NOMO-1 (cell line): ENCODE measurements at regions not wholly inside any gene's neighbourhood (a gene's known extent, or its start where the extent isn't known, plus 50 kb on each side); places are given as distances from the start of the nearest gene placed in this dataset.
"Not testable (repeated sequence)": the region's sequence is repeated elsewhere in the genome, so short reads cannot be mapped to it uniquely, and the experiment has no call there.

ENCODE experiments used
- DNase-seq, 2 experiments: peaks; one replicate each; lab custom pipeline; 2025; ENCODE audit not compliant: unreplicated experiment in 2 of 2; lab: John Stamatoyannopoulos, UW

- no peak for DNase-seq
Observed at GRCh38 chr3:70519913-70520659, 207.6 kb upstream of the MDFIC2 start.

- DNase-seq, result no peak
Observed at GRCh38 chr3:70519026-70519425, 206.6 kb upstream of the MDFIC2 start.

- no peak for DNase-seq
Observed at GRCh38 chr3:70518356-70518755, 205.9 kb upstream of the MDFIC2 start.

- DNase-seq, result no peak
Observed at GRCh38 chr3:70517124-70517890, 204.9 kb upstream of the MDFIC2 start.

- DNase-seq, result no peak
Observed at GRCh38 chr3:70516076-70516475, 203.6 kb upstream of the MDFIC2 start.

GRCh38 chr3:70507486-70507885, 195.0 kb upstream of the MDFIC2 start:
- no peak for DNase-seq

GRCh38 chr3:70506775-70507174, 194.3 kb upstream of the MDFIC2 start:
- no peak for DNase-seq

- no peak for DNase-seq
Observed at GRCh38 chr3:70501561-70501960, 189.1 kb upstream of the MDFIC2 start.

- no peak for DNase-seq
Observed at GRCh38 chr3:70488816-70489215, 176.4 kb upstream of the MDFIC2 start.

- DNase-seq, result no peak
Observed at GRCh38 chr3:70488131-70488530, 175.7 kb upstream of the MDFIC2 start.

- no peak for DNase-seq
Observed at GRCh38 chr3:70486414-70487017, 174.1 kb upstream of the MDFIC2 start.

GRCh38 chr3:70476174-70476573, 163.7 kb upstream of the MDFIC2 start:
- no peak for DNase-seq

- DNase-seq, result no peak
Observed at GRCh38 chr3:70471464-70472342, 159.3 kb upstream of the MDFIC2 start.

- DNase-seq, result no peak
Observed at GRCh38 chr3:70466096-70466495, 153.7 kb upstream of the MDFIC2 start.

- DNase-seq, result no peak
Observed at GRCh38 chr3:70464876-70465275, 152.4 kb upstream of the MDFIC2 start.

GRCh38 chr3:70464465-70464864, 152.0 kb upstream of the MDFIC2 start:
- no peak for DNase-seq

GRCh38 chr3:70450220-70450619, 137.8 kb upstream of the MDFIC2 start:
- DNase-seq, result not testable (repeated sequence)

- DNase-seq, result not testable (repeated sequence)
Observed at GRCh38 chr3:70435422-70435821, 123.0 kb upstream of the MDFIC2 start.

GRCh38 chr3:70433091-70433490, 120.7 kb upstream of the MDFIC2 start:
- DNase-seq, result no peak

- no peak for DNase-seq
Observed at GRCh38 chr3:70431911-70432310, 119.5 kb upstream of the MDFIC2 start.

GRCh38 chr3:70426071-70426470, 113.6 kb upstream of the MDFIC2 start:
- DNase-seq, result no peak
